ENCODE measurements at regions not wholly inside any gene's neighbourhood (a gene's known extent, or its start where the extent isn't known, plus 50 kb on each side); places are given as distances from the start of the nearest gene placed in this dataset.

GRCh38 chr3:102078401-102078800 lies 229.1 kb downstream of the NFKBIZ start:
- Histone ChIP-seq H3K9me3 (no peaks in the 10 kb centered on the region), H3K27me3 (no peaks in the 10 kb centered on the region), H3K36me3 (no peaks in the 10 kb centered on the region), H3K4me1 (no peaks in the 10 kb centered on the region), H3K27ac (no peak overlapping the region), H3K4me3 (no peak overlapping the region)
- intact Hi-C loops (cut with DNase I) = no loop called here
- TF ChIP-seq CTCF (IDR thresholded peaks at IDR 0.05) = no peak
- DNase-seq (ENCODE audit: low spot score in 2 of 2) = no peak

GRCh38 chr3:102078854-102079808 lies 229.8 kb downstream of the NFKBIZ start:
- TF ChIP-seq CTCF (IDR thresholded peaks at IDR 0.05) = no peak
- DNase-seq (ENCODE audit: low spot score in 2 of 2) = no peak
- Histone ChIP-seq H3K4me1 (no peaks in the 10 kb centered on the region), H3K27ac (peak overlapping the region in 1 of 2 donors; percentile 5), H3K27me3 (no peaks in the 10 kb centered on the region), H3K4me3 (no peak overlapping the region), H3K9me3 (no peaks in the 10 kb centered on the region), H3K36me3 (no peaks in the 10 kb centered on the region)
- intact Hi-C loops (cut with DNase I) = no loop called here

DNA sequence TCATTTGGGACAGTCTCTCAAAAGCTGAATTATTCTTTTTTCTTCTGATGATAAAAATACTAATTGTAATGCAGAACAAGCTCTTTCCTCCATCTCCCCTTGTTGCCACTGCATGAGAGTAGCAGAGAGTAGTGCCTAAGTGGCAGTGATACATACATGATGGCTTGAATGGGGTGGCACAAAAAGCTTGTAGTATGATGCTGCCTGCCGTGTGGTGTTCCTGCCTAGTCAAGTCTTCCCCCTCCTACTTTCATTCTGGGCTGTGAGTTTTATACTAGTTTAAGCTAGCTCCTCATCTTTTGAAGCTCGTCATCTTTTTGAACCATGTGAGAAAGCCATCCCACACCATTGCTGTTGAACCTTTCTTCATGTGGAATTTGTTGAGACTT lies 230.5 kb downstream of the NFKBIZ start:
- no peak for DNase-seq (ENCODE audit: low spot score in 2 of 2)
- Histone ChIP-seq H3K4me3 (no peak overlapping the region), H3K9me3 (no peaks in the 10 kb centered on the region), H3K4me1 (no peaks in the 10 kb centered on the region), H3K27me3 (no peaks in the 10 kb centered on the region), H3K27ac (peak overlapping the region in 1 of 2 donors; percentile 5), H3K36me3 (no peaks in the 10 kb centered on the region)
- intact Hi-C loops (cut with DNase I) = no loop called here
- no peak for TF ChIP-seq CTCF (IDR thresholded peaks at IDR 0.05)

DNA sequence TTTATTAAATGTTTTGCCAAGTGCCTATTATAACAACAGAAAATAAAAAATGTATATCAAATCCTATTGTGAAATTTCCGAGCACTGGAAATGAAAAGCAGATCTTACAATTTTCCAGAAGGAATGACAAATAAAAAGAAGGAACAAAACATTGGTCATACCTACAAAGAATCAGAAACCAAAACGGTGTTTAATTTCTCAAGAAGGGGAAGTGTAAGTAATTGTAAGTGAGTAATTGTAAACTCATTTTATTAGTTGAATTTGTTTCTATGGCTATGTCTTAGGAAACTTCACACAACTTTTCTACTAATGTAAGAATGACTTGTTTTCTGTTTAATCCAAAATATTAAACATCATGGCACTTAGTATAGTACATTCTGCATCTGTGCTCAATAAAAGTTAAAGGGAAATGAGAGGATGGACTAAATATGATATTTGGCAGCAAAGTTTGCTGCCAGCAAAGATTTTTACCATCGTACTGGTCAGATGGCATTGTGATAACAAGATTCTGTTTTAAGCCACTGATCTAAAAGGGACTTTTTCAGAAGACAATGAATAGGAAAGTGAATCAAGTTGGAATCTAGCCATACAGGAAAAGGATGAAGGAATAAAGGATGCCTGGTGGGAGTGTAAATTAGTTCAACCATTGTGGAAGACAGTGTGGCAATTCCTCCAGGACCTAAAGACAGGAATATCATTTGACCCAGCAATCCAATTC lies 232.4 kb downstream of the NFKBIZ start:
- intact Hi-C loops (cut with DNase I) = no loop called here

GRCh38 chr3:102083473-102083872 lies 234.2 kb downstream of the NFKBIZ start:
- no peaks in the 10 kb centered on the region for H3K27me3 ChIP-seq
- intact Hi-C loops (cut with DNase I) = no loop called here
- H3K4me3 ChIP-seq = no peak overlapping the region
- no peak overlapping the region for H3K27ac ChIP-seq
- no peaks in the 10 kb centered on the region for H3K4me1 ChIP-seq
- no peak for TF ChIP-seq CTCF (IDR thresholded peaks at IDR 0.05)
- no peaks in the 10 kb centered on the region for H3K9me3 ChIP-seq
- no peak for DNase-seq (ENCODE audit: low spot score in 2 of 2)
- no peaks in the 10 kb centered on the region for H3K36me3 ChIP-seq

More for the DNA sequence above, 232.4 kb downstream of the NFKBIZ start:
- Histone ChIP-seq H3K9me3 (no peaks in the 10 kb centered on the region), H3K4me3 (no peak overlapping the region), H3K27ac (no peak overlapping the region), H3K27me3 (no peaks in the 10 kb centered on the region), H3K4me1 (no peaks in the 10 kb centered on the region), H3K36me3 (no peaks in the 10 kb centered on the region)
- DNase-seq (ENCODE audit: low spot score in 2 of 2) = no peak
- TF ChIP-seq CTCF (IDR thresholded peaks at IDR 0.05) = no peak

Measured in ascending aorta (tissue), 2 donors.